Liver (tissue), 8 donors: ENCODE measurements at regions not wholly inside any gene's neighbourhood (a gene's known extent, or its start where the extent isn't known, plus 50 kb on each side); places are given as distances from the start of the nearest gene placed in this dataset.

ENCODE experiments used
- DNase-seq: peaks from one replicate; pipeline ENCODE4 v3.0.0-alpha.2; 2017; ENCODE audit warnings: low spot score
- H3K27ac ChIP-seq, 2 donors: one replicate each; pipeline ENCODE4 v1.7.0; 2013; ENCODE audit warnings: inconsistent platforms in 2 of 2, low read length in 2 of 2, control low read depth in 1 of 2, low read depth in 1 of 2, mild to moderate bottlenecking in 1 of 2
- H3K27me3 ChIP-seq, 4 donors: one replicate each; pipeline versions ENCODE4 v1.6.1 to v1.7.0; 2013; ENCODE audit warnings: low read length in 3 of 4, inconsistent platforms in 1 of 4, mild to moderate bottlenecking in 1 of 4, moderate library complexity in 1 of 4; ENCODE audit not compliant: control insufficient read depth in 4 of 4, insufficient read depth in 4 of 4
- H3K36me3 ChIP-seq, 4 donors: one replicate each; pipeline versions ENCODE4 v1.6.1 to v1.7.0; 2013; ENCODE audit warnings: low read length in 3 of 4, mild to moderate bottlenecking in 3 of 4, low read depth in 1 of 4, moderate library complexity in 1 of 4; ENCODE audit not compliant: control insufficient read depth in 4 of 4, insufficient read depth in 3 of 4
- H3K4me1 ChIP-seq, 4 donors: one replicate each; pipeline versions ENCODE4 v1.6.1 to v1.7.0; 2013; ENCODE audit warnings: low read length in 3 of 4, mild to moderate bottlenecking in 3 of 4, moderate library complexity in 1 of 4; ENCODE audit not compliant: control insufficient read depth in 4 of 4, insufficient read depth in 4 of 4
- H3K4me3 ChIP-seq, 3 donors: one replicate each; pipeline versions ENCODE4 v1.6.1 to v1.7.0; 2013; ENCODE audit warnings: low read length in 3 of 3, control low read depth in 1 of 3, low read depth in 1 of 3, mild to moderate bottlenecking in 1 of 3
- H3K9ac ChIP-seq, 2 donors: one replicate each; pipeline ENCODE4 v1.7.0; 2013; ENCODE audit warnings: low read length in 2 of 2, mild to moderate bottlenecking in 2 of 2, moderate library complexity in 2 of 2, control low read depth in 1 of 2, low read depth in 1 of 2
- H3K9me3 ChIP-seq, 4 donors: one replicate each; pipeline versions ENCODE4 v1.6.1 to v1.7.0; 2013; ENCODE audit warnings: low read length in 3 of 4; ENCODE audit not compliant: control insufficient read depth in 4 of 4
- ATF3 ChIP-seq: IDR thresholded peaks from 2 replicates; pipeline ENCODE4 v1.6.1; 2016; ENCODE audit warnings: antibody characterized with exemption
- FOXA1 ChIP-seq: IDR thresholded peaks from 2 replicates; pipeline ENCODE4 v1.6.1; 2016; ENCODE audit warnings: antibody characterized with exemption
- FOXA2 ChIP-seq: IDR thresholded peaks from 2 replicates; pipeline ENCODE4 v1.6.1; 2016; ENCODE audit warnings: antibody characterized with exemption
- GABPA ChIP-seq, 2 donors: IDR thresholded peaks in 1 of 2; conservative IDR thresholded peaks in 1 of 2; 2 replicates each; pipeline ENCODE4 v1.6.1; 2016; ENCODE audit warnings: antibody characterized with exemption in 2 of 2, mild to moderate bottlenecking in 1 of 2, moderate library complexity in 1 of 2
- HNF4G ChIP-seq: IDR thresholded peaks from 2 replicates; pipeline ENCODE4 v1.6.1; 2016; ENCODE audit warnings: antibody characterized with exemption
- JUND ChIP-seq, 2 donors: IDR thresholded peaks; 2 replicates each; pipeline ENCODE4 v1.6.1; 2016; ENCODE audit warnings: antibody characterized with exemption in 2 of 2
- NR2F2 ChIP-seq: IDR thresholded peaks from 2 replicates; pipeline ENCODE4 v1.6.1; 2016; ENCODE audit warnings: antibody characterized with exemption
- RAD21 ChIP-seq, 2 donors: IDR thresholded peaks; 2 replicates each; pipeline ENCODE4 v1.6.1; 2016; ENCODE audit warnings: antibody characterized with exemption in 2 of 2, mild to moderate bottlenecking in 2 of 2
- RXRA ChIP-seq, 2 donors: IDR thresholded peaks; 2 replicates each; pipeline ENCODE4 v1.6.1; 2017 to 2018; ENCODE audit warnings: antibody characterized with exemption in 2 of 2, mild to moderate bottlenecking in 1 of 2
- SP1 ChIP-seq: IDR thresholded peaks from 2 replicates; pipeline ENCODE4 v1.6.1; 2018; ENCODE audit warnings: antibody characterized with exemption, mild to moderate bottlenecking
- TAF1 ChIP-seq: conservative IDR thresholded peaks from 2 replicates; pipeline ENCODE4 v1.6.1; 2016; ENCODE audit warnings: antibody characterized with exemption, mild to moderate bottlenecking
- WGBS: extraction: QIAGEN DNeasy Blood & Tissue Kit; methylation state at CpG from one replicate; pipeline ENCODE4 v1.1.7; 2013; 5-methylcytosine and 5-hydroxymethylcytosine counted together
- TF ChIP-seq, protein P1 (sequence below): IDR thresholded peaks from 2 replicates; pipeline ENCODE4 v1.6.1; 2016; ENCODE audit warnings: antibody characterized with exemption, mild to moderate bottlenecking
- TF ChIP-seq, protein P2 (sequence below): fragments of 150-350 bp; IDR thresholded peaks from 2 replicates; pipeline ENCODE4 v1.5.1; 2017; ENCODE audit warnings: improper control_type of control experiment, low read depth, low read length; ENCODE audit not compliant: missing input control
- TF ChIP-seq, protein P3 (sequence below): IDR thresholded peaks from 2 replicates; pipeline ENCODE4 v1.6.1; 2016; ENCODE audit warnings: antibody characterized with exemption
- donor health status: healthy.
- donor health status: healthy.
- donor health status: healthy.
- donor health status: healthy.
- donor health status: healthy.

GRCh38 chr13:97884707-97885468 is 68.6 kb upstream of the IPO5 start:
- Histone ChIP-seq H3K9me3 (no peaks in the 10 kb centered on the region), H3K4me3 (no peak overlapping the region), H3K27me3 (no peaks in the 10 kb centered on the region), H3K27ac (no peak overlapping the region), H3K9ac (no peak overlapping the region), H3K36me3 (no peaks in the 10 kb centered on the region), H3K4me1 (no peaks in the 10 kb centered on the region)
- WGBS: 84% methylated on average over 9 of the region's 9 CpGs
- TF ChIP-seq FOXA2 (no peak), FOXA1 (no peak), HNF4G (no peak), JUND (IDR thresholded peaks at IDR 0.05) (no peak), RXRA (IDR thresholded peaks at IDR 0.05) (no peak), RAD21 (IDR thresholded peaks at IDR 0.05) (no peak), ATF3 (no peak)
- TF ChIP-seq, protein P1, sequence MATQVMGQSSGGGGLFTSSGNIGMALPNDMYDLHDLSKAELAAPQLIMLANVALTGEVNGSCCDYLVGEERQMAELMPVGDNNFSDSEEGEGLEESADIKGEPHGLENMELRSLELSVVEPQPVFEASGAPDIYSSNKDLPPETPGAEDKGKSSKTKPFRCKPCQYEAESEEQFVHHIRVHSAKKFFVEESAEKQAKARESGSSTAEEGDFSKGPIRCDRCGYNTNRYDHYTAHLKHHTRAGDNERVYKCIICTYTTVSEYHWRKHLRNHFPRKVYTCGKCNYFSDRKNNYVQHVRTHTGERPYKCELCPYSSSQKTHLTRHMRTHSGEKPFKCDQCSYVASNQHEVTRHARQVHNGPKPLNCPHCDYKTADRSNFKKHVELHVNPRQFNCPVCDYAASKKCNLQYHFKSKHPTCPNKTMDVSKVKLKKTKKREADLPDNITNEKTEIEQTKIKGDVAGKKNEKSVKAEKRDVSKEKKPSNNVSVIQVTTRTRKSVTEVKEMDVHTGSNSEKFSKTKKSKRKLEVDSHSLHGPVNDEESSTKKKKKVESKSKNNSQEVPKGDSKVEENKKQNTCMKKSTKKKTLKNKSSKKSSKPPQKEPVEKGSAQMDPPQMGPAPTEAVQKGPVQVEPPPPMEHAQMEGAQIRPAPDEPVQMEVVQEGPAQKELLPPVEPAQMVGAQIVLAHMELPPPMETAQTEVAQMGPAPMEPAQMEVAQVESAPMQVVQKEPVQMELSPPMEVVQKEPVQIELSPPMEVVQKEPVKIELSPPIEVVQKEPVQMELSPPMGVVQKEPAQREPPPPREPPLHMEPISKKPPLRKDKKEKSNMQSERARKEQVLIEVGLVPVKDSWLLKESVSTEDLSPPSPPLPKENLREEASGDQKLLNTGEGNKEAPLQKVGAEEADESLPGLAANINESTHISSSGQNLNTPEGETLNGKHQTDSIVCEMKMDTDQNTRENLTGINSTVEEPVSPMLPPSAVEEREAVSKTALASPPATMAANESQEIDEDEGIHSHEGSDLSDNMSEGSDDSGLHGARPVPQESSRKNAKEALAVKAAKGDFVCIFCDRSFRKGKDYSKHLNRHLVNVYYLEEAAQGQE: no peak
- TF ChIP-seq, protein P2, sequence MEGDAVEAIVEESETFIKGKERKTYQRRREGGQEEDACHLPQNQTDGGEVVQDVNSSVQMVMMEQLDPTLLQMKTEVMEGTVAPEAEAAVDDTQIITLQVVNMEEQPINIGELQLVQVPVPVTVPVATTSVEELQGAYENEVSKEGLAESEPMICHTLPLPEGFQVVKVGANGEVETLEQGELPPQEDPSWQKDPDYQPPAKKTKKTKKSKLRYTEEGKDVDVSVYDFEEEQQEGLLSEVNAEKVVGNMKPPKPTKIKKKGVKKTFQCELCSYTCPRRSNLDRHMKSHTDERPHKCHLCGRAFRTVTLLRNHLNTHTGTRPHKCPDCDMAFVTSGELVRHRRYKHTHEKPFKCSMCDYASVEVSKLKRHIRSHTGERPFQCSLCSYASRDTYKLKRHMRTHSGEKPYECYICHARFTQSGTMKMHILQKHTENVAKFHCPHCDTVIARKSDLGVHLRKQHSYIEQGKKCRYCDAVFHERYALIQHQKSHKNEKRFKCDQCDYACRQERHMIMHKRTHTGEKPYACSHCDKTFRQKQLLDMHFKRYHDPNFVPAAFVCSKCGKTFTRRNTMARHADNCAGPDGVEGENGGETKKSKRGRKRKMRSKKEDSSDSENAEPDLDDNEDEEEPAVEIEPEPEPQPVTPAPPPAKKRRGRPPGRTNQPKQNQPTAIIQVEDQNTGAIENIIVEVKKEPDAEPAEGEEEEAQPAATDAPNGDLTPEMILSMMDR: no peak
- TF ChIP-seq, protein P3, sequence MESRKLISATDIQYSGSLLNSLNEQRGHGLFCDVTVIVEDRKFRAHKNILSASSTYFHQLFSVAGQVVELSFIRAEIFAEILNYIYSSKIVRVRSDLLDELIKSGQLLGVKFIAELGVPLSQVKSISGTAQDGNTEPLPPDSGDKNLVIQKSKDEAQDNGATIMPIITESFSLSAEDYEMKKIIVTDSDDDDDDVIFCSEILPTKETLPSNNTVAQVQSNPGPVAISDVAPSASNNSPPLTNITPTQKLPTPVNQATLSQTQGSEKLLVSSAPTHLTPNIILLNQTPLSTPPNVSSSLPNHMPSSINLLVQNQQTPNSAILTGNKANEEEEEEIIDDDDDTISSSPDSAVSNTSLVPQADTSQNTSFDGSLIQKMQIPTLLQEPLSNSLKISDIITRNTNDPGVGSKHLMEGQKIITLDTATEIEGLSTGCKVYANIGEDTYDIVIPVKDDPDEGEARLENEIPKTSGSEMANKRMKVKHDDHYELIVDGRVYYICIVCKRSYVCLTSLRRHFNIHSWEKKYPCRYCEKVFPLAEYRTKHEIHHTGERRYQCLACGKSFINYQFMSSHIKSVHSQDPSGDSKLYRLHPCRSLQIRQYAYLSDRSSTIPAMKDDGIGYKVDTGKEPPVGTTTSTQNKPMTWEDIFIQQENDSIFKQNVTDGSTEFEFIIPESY: no peak
- DNase-seq: no peak

GRCh38 chr13:97885641-97886040 is 67.8 kb upstream of the IPO5 start:
- TF ChIP-seq, protein P1: no peak
- TF ChIP-seq SP1 (no peak), RXRA (IDR thresholded peaks at IDR 0.05) (no peak), NR2F2 (no peak), TAF1 (no peak), HNF4G (no peak), JUND (IDR thresholded peaks at IDR 0.05) (no peak), RAD21 (IDR thresholded peaks at IDR 0.05) (no peak), FOXA1 (no peak), ATF3 (no peak), FOXA2 (no peak), GABPA (IDR thresholded peaks at IDR 0.05 in 1 of 2, conservative IDR thresholded peaks at IDR 0.05 in 1 of 2) (no peak)
- H3K9me3 ChIP-seq: no peaks in the 10 kb centered on the region
- DNase-seq: no peak
- no peak overlapping the region for H3K27ac ChIP-seq
- H3K27me3 ChIP-seq: no peaks in the 10 kb centered on the region
- H3K9ac ChIP-seq: no peak overlapping the region
- no peaks in the 10 kb centered on the region for H3K4me1 ChIP-seq
- no peak overlapping the region for H3K4me3 ChIP-seq
- no peaks in the 10 kb centered on the region for H3K36me3 ChIP-seq
- 93% methylated on average over 2 of the region's 2 CpGs for WGBS
